ENCODE measurements at regions not wholly inside any gene's neighbourhood (a gene's known extent, or its start where the extent isn't known, plus 50 kb on each side); places are given as distances from the start of the nearest gene placed in this dataset.
A peak's percentile ranks its signal among the peaks of the same experiment; 100 is the strongest.
"Not testable (repeated sequence)": the region's sequence is repeated elsewhere in the genome, so short reads cannot be mapped to it uniquely, and the experiment has no call there.

GRCh38 chr5:82754759-82755158 is 322.4 kb downstream of the TMEM167A start:
- DNase-seq (ENCODE audit: low spot score) = no peak

GRCh38 chr5:82754036-82754746 is 323.0 kb downstream of the TMEM167A start:
- no peak for DNase-seq (ENCODE audit: low spot score)

- DNase-seq (ENCODE audit: low spot score) = no peak
These were observed 323.8 kb downstream of the TMEM167A start for GRCh38 chr5:82753374-82753773.

GRCh38 chr5:82749461-82749820 is 327.8 kb downstream of the TMEM167A start:
- no peak for DNase-seq (ENCODE audit: low spot score)

GRCh38 chr5:82748688-82749460 is 328.3 kb downstream of the TMEM167A start:
- DNase-seq (ENCODE audit: low spot score) = no peak

GRCh38 chr5:82747986-82748385 is 329.2 kb downstream of the TMEM167A start:
- DNase-seq (ENCODE audit: low spot score) = no peak

GRCh38 chr5:82745016-82745415 is 332.2 kb downstream of the TMEM167A start:
- no peak for DNase-seq (ENCODE audit: low spot score)

GRCh38 chr5:82738681-82739269 is 338.4 kb downstream of the TMEM167A start:
- DNase-seq (ENCODE audit: low spot score) = no peak

GRCh38 chr5:82735160-82735789 is 341.9 kb downstream of the TMEM167A start:
- no peak for DNase-seq (ENCODE audit: low spot score)

- no peak for DNase-seq (ENCODE audit: low spot score)
These were observed 342.8 kb downstream of the TMEM167A start for GRCh38 chr5:82734347-82734746.

- no peak for DNase-seq (ENCODE audit: low spot score)
These were observed 346.3 kb downstream of the TMEM167A start for GRCh38 chr5:82730913-82731312.

GRCh38 chr5:82728926-82729702 is 348.1 kb downstream of the TMEM167A start:
- no peak for DNase-seq (ENCODE audit: low spot score)

- no peak for DNase-seq (ENCODE audit: low spot score)
These were observed 354.0 kb downstream of the TMEM167A start for GRCh38 chr5:82723168-82723567.

- no peak for DNase-seq (ENCODE audit: low spot score)
These were observed 356.1 kb downstream of the TMEM167A start for GRCh38 chr5:82721087-82721410.

GRCh38 chr5:82720213-82721086 is 356.7 kb downstream of the TMEM167A start:
- no peak for DNase-seq (ENCODE audit: low spot score)

GRCh38 chr5:82719368-82719767 is 357.8 kb downstream of the TMEM167A start:
- DNase-seq (ENCODE audit: low spot score) = peak; percentile 6

GRCh38 chr5:82717738-82718137 is 359.5 kb downstream of the TMEM167A start:
- DNase-seq (ENCODE audit: low spot score) = no peak

GRCh38 chr5:82714732-82715131 is 362.5 kb downstream of the TMEM167A start:
- not testable (repeated sequence) for DNase-seq (ENCODE audit: low spot score)

- no peak for DNase-seq (ENCODE audit: low spot score)
These were observed 363.4 kb downstream of the TMEM167A start for GRCh38 chr5:82713811-82714210.

- no peak for DNase-seq (ENCODE audit: low spot score)
These were observed 369.5 kb downstream of the TMEM167A start for GRCh38 chr5:82707741-82708140.

GRCh38 chr5:82704381-82704780 is 372.8 kb downstream of the TMEM167A start:
- DNase-seq (ENCODE audit: low spot score) = no peak

All from activated CD4-positive, alpha-beta T cell treated with anti-CD3 and anti-CD28 coated beads, Interleukin-2, Interleukin-4, amounts not matched to agents 100 ng/mL and 50 ng/mL, durations not matched to agents 16 hours and 8 hours (primary cell).